HG03064 (cell line): ENCODE measurements at regions not wholly inside any gene's neighbourhood (a gene's known extent, or its start where the extent isn't known, plus 50 kb on each side); places are given as distances from the start of the nearest gene placed in this dataset.

Source experiments
- ATAC-seq: cut with Tn5 transposase; IDR thresholded peaks from one replicate; pipeline ENCODE4 v1.9.1; 2021; ENCODE audit warnings: low read depth; ENCODE audit not compliant: unreplicated experiment

- no peak for ATAC-seq
These were observed 301.3 kb upstream of the SKOR2 start for GRCh38 chr18:47552783-47553182.

- ATAC-seq, result no peak
These were observed 299.2 kb upstream of the SKOR2 start for GRCh38 chr18:47550611-47551010.

GRCh38 chr18:47549021-47549540 lies 297.6 kb upstream of the SKOR2 start:
- no peak for ATAC-seq

- no peak for ATAC-seq
These were observed 296.2 kb upstream of the SKOR2 start for GRCh38 chr18:47547539-47548202.

GRCh38 chr18:47545613-47546012 lies 294.2 kb upstream of the SKOR2 start:
- no peak for ATAC-seq

- ATAC-seq, result no peak
These were observed 291.6 kb upstream of the SKOR2 start for GRCh38 chr18:47543080-47543479.

GRCh38 chr18:47542551-47542950 lies 291.1 kb upstream of the SKOR2 start:
- ATAC-seq, result no peak

- no peak for ATAC-seq
These were observed 280.3 kb upstream of the SKOR2 start for GRCh38 chr18:47531717-47532116.

- ATAC-seq, result no peak
These were observed 279.2 kb upstream of the SKOR2 start for GRCh38 chr18:47530695-47531094.

GRCh38 chr18:47528343-47528742 lies 276.9 kb upstream of the SKOR2 start:
- no peak for ATAC-seq

GRCh38 chr18:47526147-47526546 lies 274.7 kb upstream of the SKOR2 start:
- no peak for ATAC-seq

GRCh38 chr18:47522359-47522758 lies 270.9 kb upstream of the SKOR2 start:
- no peak for ATAC-seq

- no peak for ATAC-seq
These were observed 268.8 kb upstream of the SKOR2 start for GRCh38 chr18:47520263-47520662.

- no peak for ATAC-seq
These were observed 268.2 kb upstream of the SKOR2 start for GRCh38 chr18:47519706-47520105.

- no peak for ATAC-seq
These were observed 267.8 kb upstream of the SKOR2 start for GRCh38 chr18:47519277-47519676.

- ATAC-seq, result no peak
These were observed 262.2 kb upstream of the SKOR2 start for GRCh38 chr18:47513614-47514013.

GRCh38 chr18:47512726-47513435 lies 261.4 kb upstream of the SKOR2 start:
- no peak for ATAC-seq

- ATAC-seq, result no peak
These were observed 260.6 kb upstream of the SKOR2 start for GRCh38 chr18:47512056-47512455.

GRCh38 chr18:47510831-47511230 lies 259.4 kb upstream of the SKOR2 start:
- no peak for ATAC-seq

- no peak for ATAC-seq
These were observed 256.2 kb upstream of the SKOR2 start for GRCh38 chr18:47507651-47508050.

- ATAC-seq, result no peak
These were observed 255.4 kb upstream of the SKOR2 start for GRCh38 chr18:47506897-47507296.

- no peak for ATAC-seq
These were observed 250.5 kb upstream of the SKOR2 start for GRCh38 chr18:47501946-47502345.
